ENCODE measurements at regions not wholly inside any gene's neighbourhood (a gene's known extent, or its start where the extent isn't known, plus 50 kb on each side); places are given as distances from the start of the nearest gene placed in this dataset.

DNA sequence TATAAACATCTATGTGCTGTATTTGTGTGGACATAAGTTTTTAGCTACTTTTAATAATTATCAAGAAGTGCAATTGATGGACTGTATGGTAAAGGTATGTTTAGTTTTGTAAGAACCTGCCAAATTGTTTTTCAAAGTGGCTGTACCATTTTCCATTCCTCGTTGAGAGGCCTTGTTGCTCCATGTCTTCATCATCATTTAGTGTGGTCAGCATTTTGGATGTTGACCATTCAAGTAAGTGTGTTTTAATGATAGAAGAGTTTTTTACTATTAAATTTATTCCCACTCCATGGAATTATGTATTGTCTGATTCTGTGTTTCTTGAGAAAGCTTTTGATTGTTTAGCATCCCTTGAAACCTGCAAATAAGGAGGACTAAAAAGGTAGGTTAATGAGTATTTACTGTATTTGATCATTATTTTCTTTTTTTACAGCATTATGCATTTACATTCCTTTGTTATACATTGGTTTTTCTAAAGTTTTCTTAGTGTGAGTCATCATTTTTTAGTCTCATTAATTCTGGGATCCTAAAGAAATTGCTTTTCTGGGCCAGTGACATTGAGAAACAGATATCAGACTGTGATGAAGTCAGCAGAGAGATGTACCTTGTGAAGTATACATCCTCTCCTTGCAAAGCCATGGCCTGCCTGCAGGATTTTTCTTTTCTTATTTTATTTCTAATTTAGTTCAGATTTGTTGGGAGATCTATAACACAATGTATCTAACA is 312.8 kb upstream of the PTCHD4 start:
- Histone ChIP-seq H3K9me3 (no peaks in the 10 kb centered on the region), H3K27ac (no peak overlapping the region), H3K36me3 (no peaks in the 10 kb centered on the region), H3K4me1 (ENCODE audit: insufficient read depth) (no peaks in the 10 kb centered on the region), H3K4me3 (no peak overlapping the region), H3K27me3 (no peaks in the 10 kb centered on the region)
- intact Hi-C loops (cut with DNase I) = no loop called here
- no peak for DNase-seq
- TF ChIP-seq POLR2A (IDR thresholded peaks at IDR 0.05) (no peak), EP300 (IDR thresholded peaks at IDR 0.05) (no peak)
- TF ChIP-seq, protein P1, sequence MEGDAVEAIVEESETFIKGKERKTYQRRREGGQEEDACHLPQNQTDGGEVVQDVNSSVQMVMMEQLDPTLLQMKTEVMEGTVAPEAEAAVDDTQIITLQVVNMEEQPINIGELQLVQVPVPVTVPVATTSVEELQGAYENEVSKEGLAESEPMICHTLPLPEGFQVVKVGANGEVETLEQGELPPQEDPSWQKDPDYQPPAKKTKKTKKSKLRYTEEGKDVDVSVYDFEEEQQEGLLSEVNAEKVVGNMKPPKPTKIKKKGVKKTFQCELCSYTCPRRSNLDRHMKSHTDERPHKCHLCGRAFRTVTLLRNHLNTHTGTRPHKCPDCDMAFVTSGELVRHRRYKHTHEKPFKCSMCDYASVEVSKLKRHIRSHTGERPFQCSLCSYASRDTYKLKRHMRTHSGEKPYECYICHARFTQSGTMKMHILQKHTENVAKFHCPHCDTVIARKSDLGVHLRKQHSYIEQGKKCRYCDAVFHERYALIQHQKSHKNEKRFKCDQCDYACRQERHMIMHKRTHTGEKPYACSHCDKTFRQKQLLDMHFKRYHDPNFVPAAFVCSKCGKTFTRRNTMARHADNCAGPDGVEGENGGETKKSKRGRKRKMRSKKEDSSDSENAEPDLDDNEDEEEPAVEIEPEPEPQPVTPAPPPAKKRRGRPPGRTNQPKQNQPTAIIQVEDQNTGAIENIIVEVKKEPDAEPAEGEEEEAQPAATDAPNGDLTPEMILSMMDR (IDR thresholded peaks at IDR 0.05) = no peak
- 64 to 78% (median 77%) methylated on average over 1 of the region's 1 CpG for WGBS, 3 donors

DNA sequence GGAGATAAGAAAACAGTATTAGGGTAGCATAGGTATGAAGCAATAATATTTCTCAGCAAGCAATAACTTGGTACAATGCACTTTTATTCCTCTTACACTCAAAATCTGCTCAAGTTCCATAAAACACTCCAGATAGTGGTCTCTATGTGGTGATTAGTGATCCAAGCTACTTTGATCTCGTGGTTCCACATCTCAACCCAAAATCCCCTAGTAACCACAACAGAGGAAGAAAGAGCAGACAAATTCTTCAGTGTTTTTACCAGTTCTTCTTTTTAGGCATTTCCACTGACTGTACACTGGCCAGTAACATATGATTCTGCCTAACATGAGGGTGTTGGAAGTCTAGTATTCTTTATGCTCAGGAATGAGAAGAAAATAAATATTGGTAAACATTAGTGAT is 309.0 kb upstream of the PTCHD4 start:
- 44 to 72% (median 56%) methylated on average over 1 of the region's 1 CpG for WGBS, 3 donors
- intact Hi-C loops (cut with DNase I) = no loop called here
- no peak for DNase-seq

GRCh38 chr6:48417927-48418326 is 306.9 kb upstream of the PTCHD4 start:
- 47 to 80% (median 58%) methylated on average over 4 of the region's 4 CpGs for WGBS, 3 donors
- no peak overlapping the region for H3K4me3 ChIP-seq
- no peaks in the 10 kb centered on the region for H3K9me3 ChIP-seq
- no peak for DNase-seq
- H3K27ac ChIP-seq = no peak overlapping the region
- intact Hi-C loops (cut with DNase I) = no loop called here
- no peak for TF ChIP-seq POLR2A (IDR thresholded peaks at IDR 0.05)
- TF ChIP-seq, protein P1 (IDR thresholded peaks at IDR 0.05) = no peak
- TF ChIP-seq EP300 (IDR thresholded peaks at IDR 0.05) = no peak
- no peaks in the 10 kb centered on the region for H3K4me1 ChIP-seq (ENCODE audit: insufficient read depth)
- no peaks in the 10 kb centered on the region for H3K36me3 ChIP-seq
- H3K27me3 ChIP-seq = no peaks in the 10 kb centered on the region

More for the DNA sequence above, 309.0 kb upstream of the PTCHD4 start:
- Histone ChIP-seq H3K27ac (no peak overlapping the region), H3K27me3 (no peaks in the 10 kb centered on the region), H3K4me1 (ENCODE audit: insufficient read depth) (no peaks in the 10 kb centered on the region), H3K9me3 (no peaks in the 10 kb centered on the region), H3K36me3 (no peaks in the 10 kb centered on the region), H3K4me3 (no peak overlapping the region)
- TF ChIP-seq EP300 (IDR thresholded peaks at IDR 0.05) (no peak), POLR2A (IDR thresholded peaks at IDR 0.05) (no peak)
- TF ChIP-seq, protein P1 (IDR thresholded peaks at IDR 0.05) = no peak

DNA sequence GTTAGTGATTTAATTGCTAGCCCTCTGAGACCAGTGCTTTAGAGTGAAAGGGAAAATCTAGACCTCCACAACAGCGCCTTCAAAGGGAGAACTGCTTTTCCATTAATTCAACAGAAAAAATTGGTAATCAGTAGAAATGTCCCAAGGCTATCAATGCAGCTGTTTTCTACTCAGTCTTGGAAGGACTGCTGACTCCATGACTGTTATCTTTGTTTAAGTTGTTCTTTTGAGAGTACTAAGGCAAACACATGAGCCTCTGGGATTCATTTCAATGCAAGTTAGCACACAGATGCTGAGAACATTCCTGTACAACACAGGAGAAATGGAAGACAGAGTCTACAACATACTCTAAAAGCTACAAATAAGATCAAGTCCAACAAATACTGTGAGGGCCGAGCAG is 301.7 kb upstream of the PTCHD4 start:
- Histone ChIP-seq H3K4me1 (ENCODE audit: insufficient read depth) (no peaks in the 10 kb centered on the region), H3K4me3 (no peak overlapping the region), H3K36me3 (no peaks in the 10 kb centered on the region), H3K9me3 (no peaks in the 10 kb centered on the region), H3K27me3 (no peaks in the 10 kb centered on the region), H3K27ac (no peak overlapping the region)
- intact Hi-C loops (cut with DNase I) = no loop called here
- TF ChIP-seq POLR2A (IDR thresholded peaks at IDR 0.05) (no peak), EP300 (IDR thresholded peaks at IDR 0.05) (no peak)
- TF ChIP-seq, protein P1 (IDR thresholded peaks at IDR 0.05) = no peak
- DNase-seq = no peak
- 17 to 65% (median 32%) methylated on average over 2 of the region's 2 CpGs for WGBS, 3 donors
